CD14-positive monocyte (primary cell): ENCODE measurements at regions not wholly inside any gene's neighbourhood (a gene's known extent, or its start where the extent isn't known, plus 50 kb on each side); places are given as distances from the start of the nearest gene placed in this dataset.

Experiments
- DNase-seq, 3 donors: peaks; one replicate each; pipeline ENCODE4 v3.0.0-alpha.2; 2011 to 2022
- H2AFZ ChIP-seq: 2 replicates; pipeline ENCODE4 v1.6.0; 2012; ENCODE audit warnings: mild to moderate bottlenecking, low read depth, low read length, inconsistent platforms; ENCODE audit not compliant: insufficient read depth, poor library complexity, severe bottlenecking
- H3K27ac ChIP-seq, 2 donors: 1 replicate in 1 of 2; 2 replicates in 1 of 2; pipeline ENCODE4 v1.5.1; 2012 to 2013; ENCODE audit warnings: low read length in 2 of 2, control low read depth in 1 of 2, inconsistent platforms in 1 of 2, low read depth in 1 of 2, mild to moderate bottlenecking in 1 of 2
- H3K27me3 ChIP-seq, 2 donors: one replicate each; pipeline versions ENCODE4 v1.6.0 to v1.6.1; 2011 to 2013; ENCODE audit warnings: low read length in 2 of 2; ENCODE audit not compliant: control insufficient read depth in 2 of 2, insufficient read depth in 2 of 2
- H3K36me3 ChIP-seq, 2 donors: replicated peaks in 1 of 2; 1 replicate in 1 of 2; 2 replicates in 1 of 2; pipeline versions ENCODE4 v1.5.1 to v1.6.1; 2012 to 2013; ENCODE audit warnings: low read length in 2 of 2, control low read depth in 1 of 2, inconsistent platforms in 1 of 2, mild to moderate bottlenecking in 1 of 2; ENCODE audit not compliant: insufficient read depth in 2 of 2, control insufficient read depth in 1 of 2
- H3K4me1 ChIP-seq, 2 donors: 1 replicate in 1 of 2; 2 replicates in 1 of 2; pipeline versions ENCODE4 v1.5.1 to v1.6.1; 2012 to 2013; ENCODE audit warnings: low read length in 2 of 2, control low read depth in 1 of 2, inconsistent platforms in 1 of 2, mild to moderate bottlenecking in 1 of 2, moderate library complexity in 1 of 2; ENCODE audit not compliant: insufficient read depth in 2 of 2, control insufficient read depth in 1 of 2
- H3K4me2 ChIP-seq: replicated peaks from 2 replicates; pipeline ENCODE3; 2012; ENCODE audit warnings: low read length, moderate library complexity, mild to moderate bottlenecking; ENCODE audit not compliant: poor library complexity, severe bottlenecking; ENCODE audit errors: extremely low read depth
- H3K4me3 ChIP-seq, 3 experiments: fragments of 200-600 bp in 1 of 3; sonication (generic) in 1 of 3; replicated peaks in 1 of 3; 1 replicate in 2 of 3; 2 replicates in 1 of 3; pipeline ENCODE4 v1.5.1; 2011 to 2013; ENCODE audit warnings: low read length in 3 of 3, mild to moderate bottlenecking in 3 of 3, control low read depth in 2 of 3, low read depth in 2 of 3, inconsistent platforms in 1 of 3, moderate library complexity in 1 of 3
- H3K79me2 ChIP-seq: 2 replicates; pipeline ENCODE4 v1.6.0; 2012; ENCODE audit warnings: mild to moderate bottlenecking, control low read depth, inconsistent platforms, low read length, moderate library complexity; ENCODE audit not compliant: insufficient read depth
- H3K9ac ChIP-seq: 2 replicates; pipeline ENCODE4 v1.6.0; 2017; ENCODE audit warnings: low read length, mild to moderate bottlenecking; ENCODE audit not compliant: insufficient read depth, poor library complexity, severe bottlenecking
- H3K9me3 ChIP-seq, 2 donors: replicated peaks in 1 of 2; 1 replicate in 1 of 2; 2 replicates in 1 of 2; pipeline versions ENCODE4 v1.5.1 to v1.6.1; 2012 to 2013; ENCODE audit warnings: low read length in 2 of 2, control low read depth in 1 of 2; ENCODE audit not compliant: control insufficient read depth in 1 of 2, insufficient read depth in 1 of 2
- H4K20me1 ChIP-seq: 2 replicates; pipeline ENCODE4 v1.6.0; 2012; ENCODE audit warnings: mild to moderate bottlenecking, low read length, control low read depth, moderate library complexity; ENCODE audit not compliant: insufficient read depth
- H3K27ac Mint-ChIP-seq, 7 donors: one replicate each; pipeline ENCODE4 v1.8.0; 2020; ENCODE audit warnings: mild to moderate bottlenecking in 7 of 7, mixed read lengths in 7 of 7, moderate library complexity in 6 of 7, inconsistent platforms in 2 of 7
- H3K27me3 Mint-ChIP-seq, 3 donors: one replicate each; pipeline ENCODE4 v1.8.0; 2021 to 2022; ENCODE audit warnings: low read depth in 3 of 3, mild to moderate bottlenecking in 3 of 3, mixed read lengths in 3 of 3, moderate library complexity in 3 of 3, inconsistent platforms in 1 of 3
- H3K36me3 Mint-ChIP-seq, 2 donors: one replicate each; pipeline ENCODE4 v1.8.0; 2020; ENCODE audit warnings: mixed read lengths in 2 of 2, inconsistent platforms in 1 of 2, mild to moderate bottlenecking in 1 of 2
- H3K4me1 Mint-ChIP-seq: one replicate; pipeline ENCODE4 v1.8.0; 2020; ENCODE audit warnings: mild to moderate bottlenecking, mixed read lengths
- H3K4me3 Mint-ChIP-seq, 2 donors: one replicate each; pipeline ENCODE4 v1.8.0; 2020; ENCODE audit warnings: mild to moderate bottlenecking in 2 of 2, mixed read lengths in 2 of 2, moderate library complexity in 1 of 2
- H3K9me3 Mint-ChIP-seq, 7 donors: one replicate each; pipeline ENCODE4 v1.8.0; 2020 to 2022; ENCODE audit warnings: mixed read lengths in 7 of 7, mild to moderate bottlenecking in 6 of 7, moderate library complexity in 6 of 7, inconsistent platforms in 2 of 7
- CTCF ChIP-seq: fragments of 200-600 bp; IDR thresholded peaks from one replicate; pipeline ENCODE4 v1.8.0; 2022; ENCODE audit warnings: antibody characterized with exemption, mild to moderate bottlenecking
- WGBS: methylation state at CpG from one replicate; pipeline ENCODE4 v1.1.5; 2013; ENCODE audit warnings: missing lambda C conversion rate; ENCODE audit not compliant: insufficient coverage; 5-methylcytosine and 5-hydroxymethylcytosine counted together
- intact Hi-C, 2 donors: fragments of 100-400 bp; cut with micrococcal nuclease; formaldehyde crosslinking; loops; one replicate each; pipeline versions ENCODE4 v1.15.0 to v1.15.1; 2023

DNA sequence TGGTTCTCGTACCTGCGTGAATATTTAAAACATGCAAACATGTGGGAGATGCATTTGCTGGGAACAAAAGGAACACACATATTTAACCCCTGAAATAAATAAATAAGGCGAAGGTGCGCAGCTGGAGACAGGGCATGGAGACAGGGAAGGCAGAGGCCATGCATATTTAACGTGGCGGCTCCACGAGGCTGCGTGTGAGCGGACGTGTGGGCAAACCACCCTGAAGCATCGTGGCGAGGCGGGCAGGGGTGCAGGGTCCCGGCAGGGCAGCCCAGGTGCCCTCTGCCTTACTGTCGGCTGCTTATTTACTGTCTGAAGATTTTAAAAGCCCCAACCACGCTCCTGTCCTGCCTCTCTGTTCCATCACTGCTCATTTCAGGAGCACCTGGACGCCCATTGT is 104.0 kb upstream of the ACTRT2 start:
- WGBS: 95% methylated on average over 14 of the region's 17 CpGs
- H3K27ac Mint-ChIP-seq: no peak overlapping the region

GRCh38 chr1:2918441-2918840 is 102.8 kb upstream of the ACTRT2 start:
- no peak for DNase-seq
- Mint-ChIP-seq H3K9me3 (peaks cover 0 to 8% (median 2%) of the 10 kb centered on the region in 7 donors), H3K4me1 (no peaks in the 10 kb centered on the region), H3K27me3 (peaks cover 0 to 6% (median 2%) of the 10 kb centered on the region in 3 donors), H3K36me3 (no peaks in the 10 kb centered on the region), H3K4me3 (no peak overlapping the region), H3K27ac (no peak overlapping the region)
- no peak overlapping the region for H2AFZ ChIP-seq
- H3K4me2 ChIP-seq: no peak overlapping the region
- H3K36me3 ChIP-seq: no peaks in the 10 kb centered on the region
- no peaks in the 10 kb centered on the region for H3K27me3 ChIP-seq
- H3K9me3 ChIP-seq: peaks cover 9 to 12% of the 10 kb centered on the region in 2 donors
- no peak for TF ChIP-seq CTCF
- H3K79me2 ChIP-seq: no peaks in the 10 kb centered on the region
- intact Hi-C loops: no loop called here
- H4K20me1 ChIP-seq: no peaks in the 10 kb centered on the region
- no peak overlapping the region for H3K9ac ChIP-seq
- 96% methylated on average over 16 of the region's 16 CpGs for WGBS
- H3K4me3 ChIP-seq: no peak overlapping the region
- H3K4me1 ChIP-seq: no peaks in the 10 kb centered on the region
- H3K27ac ChIP-seq: no peak overlapping the region

More for the DNA sequence above, 104.0 kb upstream of the ACTRT2 start:
- Histone ChIP-seq H3K79me2 (no peaks in the 10 kb centered on the region), H2AFZ (no peak overlapping the region), H3K9me3 (peaks cover 9 to 12% of the 10 kb centered on the region in 2 donors), H3K36me3 (no peaks in the 10 kb centered on the region), H3K9ac (no peak overlapping the region), H4K20me1 (no peaks in the 10 kb centered on the region), H3K27ac (no peak overlapping the region), H3K27me3 (no peaks in the 10 kb centered on the region), H3K4me1 (no peaks in the 10 kb centered on the region), H3K4me2 (no peak overlapping the region), H3K4me3 (no peak overlapping the region)
- Mint-ChIP-seq H3K27me3 (peaks cover 0 to 6% (median 4%) of the 10 kb centered on the region in 3 donors), H3K36me3 (no peaks in the 10 kb centered on the region), H3K9me3 (peaks cover 0 to 8% (median 2%) of the 10 kb centered on the region in 7 donors), H3K4me3 (no peak overlapping the region), H3K4me1 (no peaks in the 10 kb centered on the region)
- TF ChIP-seq CTCF: no peak
- intact Hi-C loops: no loop called here
- DNase-seq: no peak
